AG09309 (cell line): ENCODE measurements at regions not wholly inside any gene's neighbourhood (a gene's known extent, or its start where the extent isn't known, plus 50 kb on each side); places are given as distances from the start of the nearest gene placed in this dataset.

Experiments
- DNase-seq: peaks from one replicate; pipeline ENCODE4 v3.0.0-alpha.2; 2010; ENCODE audit warnings: low read depth
- H3K4me3 ChIP-seq: 2 replicates; pipeline ENCODE4 v1.5.1; 2011; ENCODE audit warnings: mild to moderate bottlenecking, low read depth, low read length, moderate library complexity; ENCODE audit not compliant: control insufficient read depth
- TF ChIP-seq, protein P1 (sequence below): IDR thresholded peaks from 2 replicates; pipeline ENCODE4 v1.5.1; 2011; ENCODE audit warnings: mild to moderate bottlenecking, low read depth, low read length, inconsistent platforms; ENCODE audit not compliant: insufficient read depth, control insufficient read depth; ENCODE audit errors: missing control alignments

- DNase-seq, result no peak
- TF ChIP-seq, protein P1, sequence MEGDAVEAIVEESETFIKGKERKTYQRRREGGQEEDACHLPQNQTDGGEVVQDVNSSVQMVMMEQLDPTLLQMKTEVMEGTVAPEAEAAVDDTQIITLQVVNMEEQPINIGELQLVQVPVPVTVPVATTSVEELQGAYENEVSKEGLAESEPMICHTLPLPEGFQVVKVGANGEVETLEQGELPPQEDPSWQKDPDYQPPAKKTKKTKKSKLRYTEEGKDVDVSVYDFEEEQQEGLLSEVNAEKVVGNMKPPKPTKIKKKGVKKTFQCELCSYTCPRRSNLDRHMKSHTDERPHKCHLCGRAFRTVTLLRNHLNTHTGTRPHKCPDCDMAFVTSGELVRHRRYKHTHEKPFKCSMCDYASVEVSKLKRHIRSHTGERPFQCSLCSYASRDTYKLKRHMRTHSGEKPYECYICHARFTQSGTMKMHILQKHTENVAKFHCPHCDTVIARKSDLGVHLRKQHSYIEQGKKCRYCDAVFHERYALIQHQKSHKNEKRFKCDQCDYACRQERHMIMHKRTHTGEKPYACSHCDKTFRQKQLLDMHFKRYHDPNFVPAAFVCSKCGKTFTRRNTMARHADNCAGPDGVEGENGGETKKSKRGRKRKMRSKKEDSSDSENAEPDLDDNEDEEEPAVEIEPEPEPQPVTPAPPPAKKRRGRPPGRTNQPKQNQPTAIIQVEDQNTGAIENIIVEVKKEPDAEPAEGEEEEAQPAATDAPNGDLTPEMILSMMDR, result no peak
- H3K4me3 ChIP-seq, result no peak overlapping the region
Measured at GRCh38 chr2:7986431-7986830, 695.4 kb upstream of the ID2 start.

GRCh38 chr2:7987992-7988391, 693.9 kb upstream of the ID2 start:
- no peak overlapping the region for H3K4me3 ChIP-seq
- TF ChIP-seq, protein P1, result no peak
- no peak for DNase-seq

GRCh38 chr2:7988440-7988839, 693.4 kb upstream of the ID2 start:
- TF ChIP-seq, protein P1, result no peak
- DNase-seq, result no peak
- H3K4me3 ChIP-seq, result no peak overlapping the region

GRCh38 chr2:7989823-7990222, 692.0 kb upstream of the ID2 start:
- TF ChIP-seq, protein P1, result no peak
- no peak overlapping the region for H3K4me3 ChIP-seq

GRCh38 chr2:7992612-7993602, 688.9 kb upstream of the ID2 start:
- no peak overlapping the region for H3K4me3 ChIP-seq
- no peak for DNase-seq
- TF ChIP-seq, protein P1, result no peak

More at GRCh38 chr2:7989823-7990222, 692.0 kb upstream of the ID2 start:
- DNase-seq, result no peak

- H3K4me3 ChIP-seq, result no peak overlapping the region
- TF ChIP-seq, protein P1, result no peak
- no peak for DNase-seq
Measured at GRCh38 chr2:7994397-7994951, 687.4 kb upstream of the ID2 start.
